Prostate gland (tissue), 2 donors: ENCODE measurements at regions not wholly inside any gene's neighbourhood (a gene's known extent, or its start where the extent isn't known, plus 50 kb on each side); places are given as distances from the start of the nearest gene placed in this dataset.
"Not testable (repeated sequence)": the region's sequence is repeated elsewhere in the genome, so short reads cannot be mapped to it uniquely, and the experiment has no call there.

Experiments
- DNase-seq: peaks from one replicate; pipeline ENCODE4 v3.0.0-alpha.2; 2019; ENCODE audit warnings: low spot score
- H3K27ac ChIP-seq, 2 donors: fragments of 200-600 bp; sonication (generic); 2 replicates each; pipeline ENCODE4 v1.5.1; 2017 to 2019
- H3K27me3 ChIP-seq: fragments of 200-600 bp; sonication (generic); replicated peaks from 2 replicates; pipeline ENCODE4 v1.5.1; 2019; ENCODE audit not compliant: insufficient read depth
- H3K36me3 ChIP-seq, 2 donors: fragments of 200-600 bp; sonication (generic); 1 replicate in 1 of 2; 2 replicates in 1 of 2; pipeline versions ENCODE4 v1.5.1 to v1.8.1; 2017 to 2019
- H3K4me1 ChIP-seq: fragments of 200-600 bp; sonication (generic); replicated peaks from 2 replicates; pipeline ENCODE4 v1.5.1; 2019
- H3K4me3 ChIP-seq, 2 donors: fragments of 200-600 bp; sonication (generic); 2 replicates each; pipeline ENCODE4 v1.5.1; 2017 to 2019
- H3K9me3 ChIP-seq: fragments of 200-600 bp; sonication (generic); 2 replicates; pipeline ENCODE4 v1.5.1; 2017
- POLR2A ChIP-seq: fragments of 450-650 bp; IDR thresholded peaks from one replicate; pipeline ENCODE4 v1.6.1; 2016; ENCODE audit warnings: antibody characterized with exemption, mild to moderate bottlenecking
- POLR2AphosphoS5 ChIP-seq: sonication (generic); formaldehyde crosslinking; IDR thresholded peaks from one replicate; pipeline ENCODE4 v1.6.1; 2017; ENCODE audit warnings: antibody characterized with exemption
- WGBS: methylation state at CpG from one replicate; pipeline ENCODE4 v1.1.5; 2018; 5-methylcytosine and 5-hydroxymethylcytosine counted together
- intact Hi-C: fragments of 100-400 bp; cut with DNase I; formaldehyde crosslinking; loops from one replicate; pipeline ENCODE4 v1.14.2; 2022
- TF ChIP-seq, protein P1 (sequence below), 4 experiments: fragments of 200-600 bp in 2 of 4; fragments of 450-650 bp in 2 of 4; sonication (generic) in 2 of 4; IDR thresholded peaks; 1 replicate in 3 of 4; 2 replicates in 1 of 4; pipeline ENCODE4 v1.5.1; 2016 to 2019; ENCODE audit warnings: antibody characterized with exemption in 4 of 4, mild to moderate bottlenecking in 2 of 4, moderate library complexity in 2 of 4

- no peaks in the 10 kb centered on the region for H3K27me3 ChIP-seq
- peak; percentile 56 for TF ChIP-seq POLR2AphosphoS5
- TF ChIP-seq, protein P1, sequence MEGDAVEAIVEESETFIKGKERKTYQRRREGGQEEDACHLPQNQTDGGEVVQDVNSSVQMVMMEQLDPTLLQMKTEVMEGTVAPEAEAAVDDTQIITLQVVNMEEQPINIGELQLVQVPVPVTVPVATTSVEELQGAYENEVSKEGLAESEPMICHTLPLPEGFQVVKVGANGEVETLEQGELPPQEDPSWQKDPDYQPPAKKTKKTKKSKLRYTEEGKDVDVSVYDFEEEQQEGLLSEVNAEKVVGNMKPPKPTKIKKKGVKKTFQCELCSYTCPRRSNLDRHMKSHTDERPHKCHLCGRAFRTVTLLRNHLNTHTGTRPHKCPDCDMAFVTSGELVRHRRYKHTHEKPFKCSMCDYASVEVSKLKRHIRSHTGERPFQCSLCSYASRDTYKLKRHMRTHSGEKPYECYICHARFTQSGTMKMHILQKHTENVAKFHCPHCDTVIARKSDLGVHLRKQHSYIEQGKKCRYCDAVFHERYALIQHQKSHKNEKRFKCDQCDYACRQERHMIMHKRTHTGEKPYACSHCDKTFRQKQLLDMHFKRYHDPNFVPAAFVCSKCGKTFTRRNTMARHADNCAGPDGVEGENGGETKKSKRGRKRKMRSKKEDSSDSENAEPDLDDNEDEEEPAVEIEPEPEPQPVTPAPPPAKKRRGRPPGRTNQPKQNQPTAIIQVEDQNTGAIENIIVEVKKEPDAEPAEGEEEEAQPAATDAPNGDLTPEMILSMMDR (IDR thresholded peaks at IDR 0.05) = no peak
- no peak overlapping the region for H3K27ac ChIP-seq
- peak; percentile 77 for DNase-seq
- WGBS = 44% methylated on average over 9 of the region's 9 CpGs
- no peak overlapping the region for H3K4me3 ChIP-seq
- intact Hi-C loops = loop anchor here (10.0 kb wide), 2 partner anchors 47 to 203 kb away; no protein-coding TSS in a partner anchor
- no peaks in the 10 kb centered on the region for H3K9me3 ChIP-seq
- H3K36me3 ChIP-seq = no peaks in the 10 kb centered on the region
- no peaks in the 10 kb centered on the region for H3K4me1 ChIP-seq
Observed at GRCh38 chr20:53778041-53778516, 184.4 kb upstream of the ZNF217 start.

- intact Hi-C loops = loop anchor here (10.0 kb wide), 2 partner anchors 47 to 203 kb away; no protein-coding TSS in a partner anchor
- 93% methylated on average over 7 of the region's 7 CpGs for WGBS
- H3K36me3 ChIP-seq, DNase-seq, H3K27me3 ChIP-seq, H3K4me1 ChIP-seq, H3K9me3 ChIP-seq, H3K27ac ChIP-seq, H3K4me3 ChIP-seq: not testable (repeated sequence)
Observed at GRCh38 chr20:53777402-53777801, 183.8 kb upstream of the ZNF217 start.

DNA sequence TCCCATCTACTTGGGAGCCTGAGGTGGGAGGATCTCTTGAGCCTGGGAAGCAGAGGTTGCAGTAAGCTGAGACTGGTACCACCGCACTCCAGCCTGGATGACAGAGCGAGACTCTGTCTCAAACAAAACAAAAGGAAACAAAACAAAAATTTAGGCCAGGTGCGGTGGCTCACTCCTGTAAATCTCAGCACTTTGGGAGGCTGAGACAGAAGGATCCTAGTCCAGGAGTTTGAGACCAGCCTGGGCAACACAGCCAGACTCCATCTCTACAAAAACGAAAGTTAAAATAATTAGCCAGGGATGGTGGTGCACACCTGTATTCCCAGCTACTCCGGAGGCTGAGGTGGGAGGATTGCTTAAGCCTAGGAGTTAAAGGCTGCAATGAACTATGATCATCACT, 183.2 kb upstream of the ZNF217 start:
- Histone ChIP-seq H3K36me3 (no peaks in the 10 kb centered on the region), H3K4me1 (no peaks in the 10 kb centered on the region), H3K9me3 (no peaks in the 10 kb centered on the region), H3K27ac (no peak overlapping the region), H3K27me3 (no peaks in the 10 kb centered on the region), H3K4me3 (no peak overlapping the region)
- TF ChIP-seq POLR2A (no peak), POLR2AphosphoS5 (no peak)
- TF ChIP-seq, protein P1 (IDR thresholded peaks at IDR 0.05) = no peak
- DNase-seq = no peak
- WGBS = 75% methylated on average over 5 of the region's 5 CpGs
- intact Hi-C loops = loop anchor here (10.0 kb wide), 2 partner anchors 48 to 202 kb away; no protein-coding TSS in a partner anchor

DNA sequence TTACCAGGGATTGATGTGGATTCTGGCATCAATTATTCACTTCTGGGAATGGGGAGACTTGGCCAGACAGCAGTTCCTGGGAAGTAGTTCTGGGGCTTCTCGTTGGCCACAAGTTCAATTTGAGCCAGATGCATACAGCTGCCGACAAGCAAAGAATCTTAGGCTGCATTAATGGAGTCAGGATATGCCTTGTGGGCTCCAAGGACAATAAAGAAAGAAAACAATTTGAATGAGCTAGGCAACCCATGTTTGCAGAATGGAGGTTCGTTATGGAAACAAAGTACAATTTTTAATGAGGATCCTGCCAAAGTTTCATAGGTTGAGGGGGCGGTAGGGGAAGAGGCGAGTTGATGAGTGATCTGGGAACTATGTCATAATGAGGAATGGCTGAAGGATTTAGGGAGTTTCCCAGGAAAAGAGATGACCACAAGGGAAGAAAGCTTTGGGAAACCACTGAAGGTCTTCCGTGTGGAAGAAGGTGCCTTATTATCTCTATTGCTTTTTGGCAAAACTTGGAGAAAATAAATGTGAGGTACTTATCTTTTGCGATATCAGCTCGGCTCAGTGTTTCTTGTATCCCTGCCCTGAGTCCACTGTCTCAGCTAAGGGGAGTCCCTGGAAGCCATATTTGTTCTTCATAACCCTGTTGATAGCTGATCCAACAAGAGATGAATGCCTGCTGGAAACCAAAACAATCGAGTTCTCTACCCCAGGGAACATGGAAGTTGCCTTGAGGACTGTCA, 181.0 kb upstream of the ZNF217 start:
- WGBS = 59% methylated on average over 9 of the region's 9 CpGs
- H3K27ac ChIP-seq = peak overlapping the region; percentile 2 to 15
- intact Hi-C loops = loop anchor here (10.0 kb wide), 2 partner anchors 50 to 200 kb away; no protein-coding TSS in a partner anchor

DNA sequence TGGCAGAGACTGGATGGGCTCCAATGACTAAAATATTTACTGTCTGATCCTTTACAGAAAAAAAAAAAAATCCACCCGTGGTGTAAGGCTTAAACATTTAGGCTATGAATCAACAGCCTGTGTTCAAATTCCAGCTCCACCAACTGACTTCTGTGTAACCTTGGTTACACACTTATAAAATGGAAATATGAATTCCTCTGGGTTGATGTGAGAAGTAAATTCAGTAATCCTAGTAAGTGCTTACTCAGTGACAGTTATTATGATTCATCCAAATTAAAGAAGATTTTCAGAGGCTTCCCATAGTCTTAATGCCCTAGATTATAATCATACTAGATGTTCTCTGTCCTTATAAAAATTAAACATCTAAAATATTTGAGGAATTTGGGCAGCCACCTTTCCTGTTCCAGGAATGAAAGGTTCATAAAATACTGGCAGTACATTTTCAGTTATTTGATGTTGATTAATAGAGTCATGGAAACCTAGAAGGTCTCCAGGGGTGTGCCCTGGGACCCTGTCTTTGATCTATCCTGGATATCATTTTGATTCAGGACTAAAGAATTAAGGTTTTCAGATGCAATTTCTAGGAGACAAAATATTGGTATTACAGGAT, 180.3 kb upstream of the ZNF217 start:
- no peak for DNase-seq
- no peaks in the 10 kb centered on the region for H3K27me3 ChIP-seq
- TF ChIP-seq, protein P1 (IDR thresholded peaks at IDR 0.05) = no peak
- TF ChIP-seq POLR2A (no peak), POLR2AphosphoS5 (peak; percentile 49)

More for the DNA sequence above, 181.0 kb upstream of the ZNF217 start:
- Histone ChIP-seq H3K4me3 (no peak overlapping the region), H3K9me3 (no peaks in the 10 kb centered on the region), H3K27me3 (no peaks in the 10 kb centered on the region), H3K4me1 (no peaks in the 10 kb centered on the region), H3K36me3 (no peaks in the 10 kb centered on the region)
- TF ChIP-seq POLR2AphosphoS5 (no peak), POLR2A (no peak)
- TF ChIP-seq, protein P1 (IDR thresholded peaks at IDR 0.05) = no peak
- DNase-seq = no peak

DNA sequence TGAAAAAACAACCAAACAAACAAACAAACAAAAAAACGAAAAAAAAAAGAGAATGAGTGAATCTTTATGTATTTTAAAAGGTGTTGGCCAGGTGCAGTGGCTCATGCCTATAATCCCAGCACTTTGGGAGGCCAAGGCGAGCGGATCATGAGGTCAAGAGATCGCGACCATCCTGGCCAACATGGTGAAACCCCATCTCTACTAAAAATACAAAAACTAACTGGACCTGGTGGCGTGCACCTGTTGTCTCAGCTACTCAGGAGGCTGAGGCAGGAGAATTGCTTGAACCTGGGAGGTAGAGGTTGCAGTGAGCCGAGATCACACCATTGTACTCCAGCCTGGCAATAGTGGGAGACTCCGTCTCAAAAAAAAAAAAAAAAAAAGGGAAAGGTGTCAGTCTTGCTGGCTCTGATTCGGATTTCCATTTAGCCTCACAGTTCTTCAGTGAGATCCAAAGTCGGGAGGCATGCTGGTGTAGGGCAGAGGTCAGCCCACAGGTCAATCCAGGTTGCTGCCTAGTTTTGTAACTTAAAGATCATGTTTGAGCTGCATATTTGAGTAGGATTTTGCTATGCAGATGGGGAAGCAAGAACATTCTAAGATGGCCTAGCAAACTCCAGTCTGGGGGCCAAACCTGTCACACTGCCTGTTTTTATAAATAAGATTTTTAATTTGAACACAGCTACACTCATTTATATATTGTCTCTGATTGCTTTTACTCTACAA, 179.6 kb upstream of the ZNF217 start:
- not testable (repeated sequence) for DNase-seq, H3K9me3 ChIP-seq, H3K4me3 ChIP-seq, H3K4me1 ChIP-seq, H3K27me3 ChIP-seq, H3K36me3 ChIP-seq
- H3K27ac ChIP-seq = peak overlapping the region; percentile 2 to 15
- 84% methylated on average over 10 of the region's 10 CpGs for WGBS
- intact Hi-C loops = loop anchor here (10.0 kb wide), 2 partner anchors 52 to 198 kb away; no protein-coding TSS in a partner anchor

More for the DNA sequence above, 180.3 kb upstream of the ZNF217 start:
- H3K4me1 ChIP-seq = no peaks in the 10 kb centered on the region
- no peak overlapping the region for H3K4me3 ChIP-seq
- H3K9me3 ChIP-seq = no peaks in the 10 kb centered on the region
- H3K27ac ChIP-seq = peak overlapping the region; percentile 2 to 15
- WGBS = 14% methylated on average over 1 of the region's 1 CpG
- H3K36me3 ChIP-seq = no peaks in the 10 kb centered on the region
- intact Hi-C loops = loop anchor here (10.0 kb wide), 2 partner anchors 51 to 199 kb away; no protein-coding TSS in a partner anchor
